T-cell (primary cell): ENCODE measurements at regions not wholly inside any gene's neighbourhood (a gene's known extent, or its start where the extent isn't known, plus 50 kb on each side); places are given as distances from the start of the nearest gene placed in this dataset.

Experiments used
- ATAC-seq, 4 experiments: fragments of 200-7000 bp in 3 of 4; fragments of 150-1000 bp in 1 of 4; cut with Tn5 transposase; replicated peaks in 1 of 4; 1 replicate in 3 of 4; 2 replicates in 1 of 4; pipeline ENCODE4 v1.10.0; 2021; ENCODE audit warnings: moderate library complexity in 3 of 4, mild to moderate bottlenecking in 2 of 4, moderate number of reproducible peaks in 1 of 4
- CTCF ChIA-PET, 2 donors: fragments of 300-600 bp; sonication (Branson Sonifier 250); formaldehyde crosslinking; loops; one replicate each; lab custom pipeline; 2022; ENCODE audit warnings: antibody characterized with exemption in 2 of 2; lab: Charles Lee
- POLR2A ChIA-PET, 2 donors: fragments of 300-600 bp; sonication (Branson Sonifier 250); formaldehyde crosslinking; loops; one replicate each; lab custom pipeline; 2022; ENCODE audit warnings: antibody characterized with exemption in 2 of 2; lab: Charles Lee
- DNase-seq, 35 experiments: peaks; one replicate each; pipeline versions ENCODE4 v3.0.0 to v3.0.0-alpha.2; 2013 to 2023
- H3K27ac ChIP-seq: one replicate; pipeline ENCODE4 v1.5.1; 2013; ENCODE audit warnings: low read length
- H3K27me3 ChIP-seq, 2 experiments: replicated peaks in 1 of 2; 1 replicate in 1 of 2; 2 replicates in 1 of 2; pipeline versions ENCODE4 v1.6.1 to v1.7.0; 2013; ENCODE audit warnings: low read length in 1 of 2, mixed read lengths in 1 of 2; ENCODE audit not compliant: control insufficient read depth in 2 of 2, insufficient read depth in 2 of 2; ENCODE audit errors: extremely low read depth in 1 of 2
- H3K36me3 ChIP-seq, 2 donors: 1 replicate in 1 of 2; 2 replicates in 1 of 2; pipeline versions ENCODE4 v1.6.1 to v1.7.0; 2013; ENCODE audit warnings: low read length in 1 of 2; ENCODE audit not compliant: control insufficient read depth in 2 of 2, insufficient read depth in 1 of 2; ENCODE audit errors: extremely low read depth in 1 of 2
- H3K4me1 ChIP-seq, 2 experiments: 1 replicate in 1 of 2; 2 replicates in 1 of 2; pipeline versions ENCODE4 v1.6.1 to v1.7.0; 2013; ENCODE audit warnings: low read length in 2 of 2, mixed read lengths in 1 of 2; ENCODE audit not compliant: insufficient read depth in 2 of 2, control insufficient read depth in 1 of 2; ENCODE audit errors: extremely low read depth in 1 of 2
- H3K4me3 ChIP-seq, 2 donors: 1 replicate in 1 of 2; 2 replicates in 1 of 2; pipeline versions ENCODE4 v1.5.1 to v1.7.0; 2013; ENCODE audit warnings: mild to moderate bottlenecking in 2 of 2, low read length in 1 of 2, moderate library complexity in 1 of 2; ENCODE audit not compliant: control insufficient read depth in 1 of 2; ENCODE audit errors: extremely low read depth in 1 of 2
- H3K9me3 ChIP-seq: 2 replicates; pipeline ENCODE4 v1.7.0; 2013
- H3K27ac Mint-ChIP-seq, 2 donors: one replicate each; pipeline ENCODE4 v1.8.0; 2020 to 2021; ENCODE audit warnings: mild to moderate bottlenecking in 2 of 2, mixed read lengths in 2 of 2
- H3K27me3 Mint-ChIP-seq, 2 donors: one replicate each; pipeline ENCODE4 v1.8.0; 2021 to 2022; ENCODE audit warnings: mixed read lengths in 2 of 2
- H3K36me3 Mint-ChIP-seq: one replicate; pipeline ENCODE4 v1.8.0; 2021; ENCODE audit warnings: mixed read lengths
- H3K4me1 Mint-ChIP-seq, 3 donors: one replicate each; pipeline ENCODE4 v1.8.0; 2020 to 2022; ENCODE audit warnings: mixed read lengths in 3 of 3, mild to moderate bottlenecking in 1 of 3
- H3K4me3 Mint-ChIP-seq, 3 donors: one replicate each; pipeline ENCODE4 v1.8.0; 2020 to 2022; ENCODE audit warnings: mild to moderate bottlenecking in 3 of 3, mixed read lengths in 3 of 3, moderate library complexity in 3 of 3
- H3K9me3 Mint-ChIP-seq, 3 donors: one replicate each; pipeline ENCODE4 v1.8.0; 2020 to 2022; ENCODE audit warnings: mixed read lengths in 3 of 3
- WGBS: methylation state at CpG from one replicate; pipeline ENCODE4 v1.1.5; 2013; ENCODE audit warnings: missing lambda C conversion rate; ENCODE audit not compliant: insufficient coverage; 5-methylcytosine and 5-hydroxymethylcytosine counted together

GRCh38 chr3:180180795-180181194 is 144.1 kb upstream of the PEX5L start:
- no peak overlapping the region for H3K4me3 Mint-ChIP-seq
- H3K27me3 ChIP-seq: no peaks in the 10 kb centered on the region
- 33% methylated on average over 1 of the region's 3 CpGs for WGBS
- POLR2A ChIA-PET: no interaction called here
- no peaks in the 10 kb centered on the region for H3K36me3 Mint-ChIP-seq
- CTCF ChIA-PET: no interaction called here
- DNase-seq: no peak
- H3K36me3 ChIP-seq: no peaks in the 10 kb centered on the region
- H3K27ac Mint-ChIP-seq: no peak overlapping the region
- H3K9me3 Mint-ChIP-seq: no peaks in the 10 kb centered on the region
- no peak overlapping the region for H3K27ac ChIP-seq
- H3K4me3 ChIP-seq: no peak overlapping the region
- no peak for ATAC-seq
- H3K4me1 Mint-ChIP-seq: no peaks in the 10 kb centered on the region
- H3K4me1 ChIP-seq: no peaks in the 10 kb centered on the region
- H3K27me3 Mint-ChIP-seq: no peaks in the 10 kb centered on the region
- H3K9me3 ChIP-seq: no peaks in the 10 kb centered on the region

- no peak overlapping the region for H3K27ac ChIP-seq
- Mint-ChIP-seq H3K4me3 (no peak overlapping the region), H3K36me3 (no peaks in the 10 kb centered on the region), H3K9me3 (no peaks in the 10 kb centered on the region), H3K27me3 (no peaks in the 10 kb centered on the region), H3K27ac (no peak overlapping the region), H3K4me1 (no peaks in the 10 kb centered on the region)
- no peaks in the 10 kb centered on the region for H3K9me3 ChIP-seq
- no peaks in the 10 kb centered on the region for H3K27me3 ChIP-seq
- DNase-seq (no peak), ATAC-seq (no peak)
- ChIA-PET POLR2A (no interaction called here), CTCF (no interaction called here)
- H3K4me1 ChIP-seq: no peaks in the 10 kb centered on the region
- H3K4me3 ChIP-seq: no peak overlapping the region
- H3K36me3 ChIP-seq: no peaks in the 10 kb centered on the region
These were observed 144.7 kb upstream of the PEX5L start for GRCh38 chr3:180181387-180181786.

GRCh38 chr3:180183346-180183745 is 146.6 kb upstream of the PEX5L start:
- no peaks in the 10 kb centered on the region for H3K4me1 ChIP-seq
- no peak overlapping the region for H3K4me3 ChIP-seq
- H3K27ac ChIP-seq: no peak overlapping the region
- POLR2A ChIA-PET: no interaction called here
- no peaks in the 10 kb centered on the region for H3K36me3 ChIP-seq
- no peak overlapping the region for H3K4me3 Mint-ChIP-seq
- no peaks in the 10 kb centered on the region for H3K27me3 ChIP-seq
- no peaks in the 10 kb centered on the region for H3K36me3 Mint-ChIP-seq
- H3K9me3 Mint-ChIP-seq: no peaks in the 10 kb centered on the region
- no peak overlapping the region for H3K27ac Mint-ChIP-seq
- no peaks in the 10 kb centered on the region for H3K27me3 Mint-ChIP-seq
- H3K4me1 Mint-ChIP-seq: no peaks in the 10 kb centered on the region
- DNase-seq: no peak
- CTCF ChIA-PET: no interaction called here
- H3K9me3 ChIP-seq: no peaks in the 10 kb centered on the region
- WGBS: 17% methylated on average over 1 of the region's 3 CpGs
- ATAC-seq: no peak

- Histone ChIP-seq H3K4me1 (no peaks in the 10 kb centered on the region), H3K9me3 (no peaks in the 10 kb centered on the region), H3K27ac (no peak overlapping the region), H3K4me3 (no peak overlapping the region), H3K27me3 (no peaks in the 10 kb centered on the region), H3K36me3 (no peaks in the 10 kb centered on the region)
- DNase-seq: no peak
- no CpG with 5 or more reads among the region's 2 CpGs for WGBS
- no peak overlapping the region for H3K27ac Mint-ChIP-seq
- H3K9me3 Mint-ChIP-seq: no peaks in the 10 kb centered on the region
- ATAC-seq: no peak
- CTCF ChIA-PET: no interaction called here
- no peaks in the 10 kb centered on the region for H3K36me3 Mint-ChIP-seq
- POLR2A ChIA-PET: no interaction called here
- no peaks in the 10 kb centered on the region for H3K27me3 Mint-ChIP-seq
- H3K4me3 Mint-ChIP-seq: no peak overlapping the region
- no peaks in the 10 kb centered on the region for H3K4me1 Mint-ChIP-seq
These were observed 148.1 kb upstream of the PEX5L start for GRCh38 chr3:180184816-180185215.

DNA sequence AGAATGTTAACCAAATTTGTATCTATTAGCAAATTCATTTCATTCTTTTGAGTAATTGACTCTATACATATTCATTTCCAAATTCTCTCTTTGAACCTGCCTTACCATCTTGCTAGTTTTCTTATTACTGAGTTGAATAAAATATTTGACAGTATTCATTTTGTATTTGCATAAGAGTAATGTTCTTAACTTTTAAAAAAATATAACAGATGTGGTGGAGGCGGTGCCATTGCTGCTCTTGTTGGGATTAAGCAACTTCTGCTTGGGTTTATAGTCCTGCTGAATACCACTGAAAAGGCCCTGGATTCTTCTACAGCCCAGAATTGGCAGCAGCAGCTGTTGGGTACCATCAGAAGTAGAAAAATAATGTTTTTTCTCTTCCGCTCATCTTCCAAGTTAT is 148.9 kb upstream of the PEX5L start:
- Mint-ChIP-seq H3K4me3 (no peak overlapping the region), H3K4me1 (no peaks in the 10 kb centered on the region), H3K36me3 (no peaks in the 10 kb centered on the region), H3K27ac (no peak overlapping the region), H3K9me3 (no peaks in the 10 kb centered on the region), H3K27me3 (no peaks in the 10 kb centered on the region)
- Histone ChIP-seq H3K4me3 (no peak overlapping the region), H3K9me3 (no peaks in the 10 kb centered on the region), H3K4me1 (no peaks in the 10 kb centered on the region), H3K27me3 (no peaks in the 10 kb centered on the region), H3K27ac (no peak overlapping the region), H3K36me3 (no peaks in the 10 kb centered on the region)
- ChIA-PET POLR2A (no interaction called here), CTCF (no interaction called here)
- WGBS: 83% methylated on average over 1 of the region's 2 CpGs
- ATAC-seq (no peak), DNase-seq (no peak)

GRCh38 chr3:180188512-180189309 is 152.0 kb upstream of the PEX5L start:
- Mint-ChIP-seq H3K27ac (no peak overlapping the region), H3K9me3 (no peaks in the 10 kb centered on the region), H3K27me3 (no peaks in the 10 kb centered on the region), H3K4me3 (no peak overlapping the region), H3K36me3 (no peaks in the 10 kb centered on the region), H3K4me1 (no peaks in the 10 kb centered on the region)
- no peaks in the 10 kb centered on the region for H3K9me3 ChIP-seq
- no peaks in the 10 kb centered on the region for H3K36me3 ChIP-seq
- DNase-seq (no peak), ATAC-seq (no peak)
- ChIA-PET POLR2A (interaction anchor here in 1 of 2 donors (0.6 kb wide), 1 partner anchor 8 kb away, joined by 10 read pairs; no protein-coding TSS in a partner anchor), CTCF (no interaction called here)
- no peak overlapping the region for H3K27ac ChIP-seq
- no peak overlapping the region for H3K4me3 ChIP-seq
- no CpG with 5 or more reads among the region's 2 CpGs for WGBS
- no peaks in the 10 kb centered on the region for H3K27me3 ChIP-seq
- no peaks in the 10 kb centered on the region for H3K4me1 ChIP-seq

- Mint-ChIP-seq H3K4me1 (no peaks in the 10 kb centered on the region), H3K9me3 (peaks cover 0 to 6% (median 0%) of the 10 kb centered on the region in 3 donors), H3K36me3 (no peaks in the 10 kb centered on the region), H3K4me3 (no peak overlapping the region), H3K27me3 (no peaks in the 10 kb centered on the region), H3K27ac (no peak overlapping the region)
- H3K27me3 ChIP-seq: no peaks in the 10 kb centered on the region
- no peaks in the 10 kb centered on the region for H3K9me3 ChIP-seq
- no peak overlapping the region for H3K27ac ChIP-seq
- no peak overlapping the region for H3K4me3 ChIP-seq
- DNase-seq: no peak
- ChIA-PET CTCF (no interaction called here), POLR2A (no interaction called here)
- H3K36me3 ChIP-seq: no peaks in the 10 kb centered on the region
- no peak for ATAC-seq
- H3K4me1 ChIP-seq: no peaks in the 10 kb centered on the region
- no CpG with 5 or more reads among the region's 3 CpGs for WGBS
These were observed 152.5 kb upstream of the PEX5L start for GRCh38 chr3:180189310-180189648.
